ENCODE measurements at regions not wholly inside any gene's neighbourhood (a gene's known extent, or its start where the extent isn't known, plus 50 kb on each side); places are given as distances from the start of the nearest gene placed in this dataset.

DNA sequence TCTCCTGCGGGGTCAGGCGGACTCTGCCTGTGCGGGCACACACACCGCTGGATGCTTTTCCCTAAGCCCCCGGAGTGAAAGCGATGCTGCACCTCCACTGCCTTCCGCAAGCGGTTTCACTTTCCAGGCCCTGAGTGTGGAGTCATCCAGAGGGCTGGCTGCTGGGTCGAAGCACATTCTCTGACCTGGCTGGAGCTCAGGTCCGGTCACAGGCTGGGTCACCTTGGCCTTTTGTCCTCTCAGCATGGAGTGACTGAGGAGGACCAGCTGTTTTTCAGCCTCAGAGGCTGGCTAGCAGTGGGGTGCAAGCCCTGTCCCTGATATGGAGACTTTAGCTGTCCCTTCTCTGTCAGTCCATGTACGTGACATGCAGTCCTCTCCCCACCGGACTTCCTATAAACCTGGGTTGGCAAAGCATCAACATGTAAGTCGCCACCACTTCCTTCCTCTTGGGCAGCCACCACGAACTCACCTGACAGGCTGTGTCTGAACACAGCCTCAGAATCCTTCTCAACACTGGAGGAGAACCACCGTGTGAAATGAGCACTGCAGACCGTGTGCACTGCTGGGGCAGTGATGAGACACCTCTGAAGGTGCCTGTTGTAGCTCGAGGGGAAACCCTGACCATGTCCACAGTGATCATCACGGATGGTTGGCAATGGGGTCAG is 51.3 kb downstream of the GADD45G start:
- DNase-seq: peak; percentile 18

DNA sequence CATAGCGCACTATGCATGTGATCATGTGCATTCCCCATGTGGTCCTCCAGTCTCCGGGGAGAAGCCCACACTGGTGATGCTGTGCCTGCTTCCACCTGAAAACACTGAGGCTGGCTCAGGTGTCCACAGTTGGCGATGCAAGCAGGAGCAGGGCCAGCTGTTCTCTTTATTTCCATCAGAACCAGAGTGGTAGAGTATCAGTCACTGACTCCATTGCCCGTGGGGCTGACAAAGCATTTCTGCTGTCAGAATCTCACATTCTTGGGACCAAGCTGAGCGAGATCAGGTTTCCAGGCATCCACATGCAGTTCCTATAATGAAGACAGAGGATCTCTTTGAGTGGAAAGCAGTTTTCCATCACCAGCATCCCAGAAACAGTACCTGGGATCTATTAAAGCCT is 52.5 kb downstream of the GADD45G start:
- no peak for DNase-seq

DNA sequence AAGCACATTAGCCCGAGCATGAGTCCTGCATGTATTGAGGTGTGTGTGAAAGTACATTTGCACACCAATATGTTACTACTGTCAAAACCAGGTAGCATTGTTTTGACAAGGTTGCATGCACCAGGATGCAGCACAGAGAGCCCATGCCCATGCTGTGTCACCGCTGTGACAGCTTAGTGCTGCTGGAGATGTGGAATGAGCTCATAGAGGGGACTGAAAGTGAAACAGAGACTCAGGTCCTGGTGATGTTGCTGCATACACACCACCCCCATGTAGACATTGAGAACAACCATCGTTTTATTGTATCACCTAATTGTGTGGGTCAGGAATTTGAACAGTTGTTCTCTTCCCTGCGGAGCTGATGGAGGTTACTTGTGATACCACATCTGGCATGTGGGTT is 53.0 kb downstream of the GADD45G start:
- peak; percentile 80 for DNase-seq

DNA sequence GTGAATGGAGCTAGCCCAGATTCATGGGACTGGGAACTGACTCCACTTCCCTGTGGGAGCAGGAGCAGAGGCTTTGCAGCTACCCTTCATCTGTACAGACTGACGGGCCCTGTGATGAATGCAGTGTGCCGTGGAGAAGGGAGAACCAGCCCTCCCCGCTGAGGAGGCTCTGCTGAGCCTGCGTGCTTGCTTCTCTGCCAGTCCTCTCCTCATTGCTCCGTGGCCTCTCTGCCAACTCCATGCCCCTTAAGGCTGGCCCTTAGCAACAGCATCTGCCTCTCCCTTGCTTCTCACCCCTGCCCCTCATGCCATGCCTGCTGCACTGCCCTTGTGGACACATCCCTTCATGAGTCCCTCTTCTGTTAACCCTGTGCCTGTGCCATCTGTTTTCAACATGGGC is 53.6 kb downstream of the GADD45G start:
- no peak for DNase-seq

DNA sequence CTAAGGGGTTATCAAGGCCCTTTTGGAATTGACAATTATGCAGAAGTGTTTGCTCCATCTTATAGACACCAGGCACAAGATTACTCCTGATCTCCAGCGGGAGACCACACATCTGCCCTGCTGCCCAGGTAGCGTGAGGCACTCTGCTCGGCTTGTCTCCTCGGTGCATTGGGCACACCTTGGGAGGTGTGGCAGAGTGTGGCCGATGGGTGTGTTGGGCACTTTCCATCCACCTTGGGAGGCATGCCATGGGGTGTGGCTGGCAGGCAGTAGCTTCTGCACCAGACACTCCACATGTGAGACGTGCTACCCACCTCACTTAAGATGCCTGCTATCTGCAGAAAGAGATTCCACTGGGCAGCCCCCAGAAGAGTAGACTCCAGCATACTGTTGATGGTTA is 54.1 kb downstream of the GADD45G start:
- no peak for DNase-seq

DNA sequence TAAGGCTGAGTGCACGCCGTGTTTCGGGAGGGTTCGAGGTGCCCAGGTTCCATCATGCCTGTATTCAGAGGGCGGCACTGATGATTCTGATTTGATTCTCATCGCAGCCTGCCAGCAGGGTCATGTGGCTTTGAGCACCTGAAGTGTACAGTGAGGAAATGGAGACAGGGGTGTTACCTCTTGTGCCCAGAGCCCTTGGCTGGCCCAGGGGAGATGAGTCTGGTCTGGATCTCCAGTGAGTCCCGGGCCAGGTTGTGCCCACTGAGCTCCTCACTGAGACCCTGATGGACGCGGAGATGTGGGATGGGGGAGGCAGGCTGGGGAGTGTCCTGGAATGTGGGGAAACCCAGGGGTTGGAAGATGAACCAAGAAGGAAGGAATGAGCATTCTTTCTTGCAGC is 54.7 kb downstream of the GADD45G start:
- DNase-seq: no peak

DNA sequence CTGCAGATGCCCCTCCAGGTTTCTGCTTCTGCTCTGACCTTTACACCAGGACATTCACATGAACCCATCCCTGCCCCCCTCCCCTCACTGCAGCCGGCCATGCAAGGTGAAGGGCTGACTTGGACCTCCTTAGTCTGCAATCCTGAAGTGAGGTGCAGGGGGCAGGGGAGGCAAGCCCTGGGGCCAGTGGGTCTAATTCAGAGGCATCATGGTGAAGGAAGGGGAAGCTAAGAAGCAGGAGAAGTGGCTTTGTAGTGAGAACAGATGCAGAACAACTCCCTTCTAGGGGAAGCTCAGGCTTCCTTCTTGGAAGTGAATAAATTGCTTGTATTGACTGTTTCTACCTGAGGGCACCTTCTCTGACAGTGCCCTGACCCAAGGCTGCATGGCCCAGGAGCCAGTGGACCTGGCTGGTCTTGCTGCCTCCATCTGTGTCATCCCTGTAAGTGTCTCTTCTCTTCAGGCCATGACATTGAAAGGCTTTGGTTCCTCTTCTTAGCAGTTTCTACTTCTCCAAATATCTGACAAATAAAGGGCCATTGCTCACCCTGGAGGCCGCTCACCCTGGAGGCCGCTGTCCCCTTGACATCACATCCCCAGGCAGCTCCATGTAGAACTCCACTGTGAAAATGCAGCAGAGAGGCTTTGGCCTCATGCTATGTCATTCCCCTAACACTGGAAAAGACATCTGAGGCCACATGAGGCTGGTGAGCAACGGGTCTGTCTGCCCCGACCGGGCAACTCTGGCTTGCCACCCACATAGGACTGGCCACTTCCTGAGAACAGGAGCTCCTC is 55.3 kb downstream of the GADD45G start:
- DNase-seq: peak; percentile 90

DNA sequence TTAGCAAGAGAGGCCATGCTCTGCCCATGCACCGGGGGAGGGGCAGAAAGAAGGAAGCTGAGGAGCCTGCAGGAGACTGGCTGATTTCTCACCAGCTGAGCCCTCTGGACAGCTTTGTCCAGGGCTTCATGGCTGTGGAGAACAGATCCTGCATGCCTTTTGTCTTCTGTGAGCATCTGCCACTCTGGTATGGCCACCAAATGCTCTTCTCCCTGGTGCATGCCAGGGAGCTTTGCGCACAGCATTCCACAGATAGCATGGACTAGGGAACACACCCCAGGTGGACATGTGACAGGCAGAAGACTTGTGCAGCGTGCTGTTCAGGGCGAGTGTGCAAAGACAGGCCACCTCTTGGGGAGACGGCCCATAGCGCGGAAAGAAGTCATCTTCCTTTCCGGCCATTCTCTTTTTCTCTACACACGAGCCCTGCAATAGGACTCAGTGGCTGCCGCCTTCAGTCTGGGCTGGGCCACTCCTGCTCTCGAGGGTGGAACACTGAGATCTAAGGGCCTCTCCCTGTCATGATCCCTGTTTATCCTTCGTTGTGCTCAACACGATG is 56.7 kb downstream of the GADD45G start:
- peak; percentile 65 for DNase-seq

DNA sequence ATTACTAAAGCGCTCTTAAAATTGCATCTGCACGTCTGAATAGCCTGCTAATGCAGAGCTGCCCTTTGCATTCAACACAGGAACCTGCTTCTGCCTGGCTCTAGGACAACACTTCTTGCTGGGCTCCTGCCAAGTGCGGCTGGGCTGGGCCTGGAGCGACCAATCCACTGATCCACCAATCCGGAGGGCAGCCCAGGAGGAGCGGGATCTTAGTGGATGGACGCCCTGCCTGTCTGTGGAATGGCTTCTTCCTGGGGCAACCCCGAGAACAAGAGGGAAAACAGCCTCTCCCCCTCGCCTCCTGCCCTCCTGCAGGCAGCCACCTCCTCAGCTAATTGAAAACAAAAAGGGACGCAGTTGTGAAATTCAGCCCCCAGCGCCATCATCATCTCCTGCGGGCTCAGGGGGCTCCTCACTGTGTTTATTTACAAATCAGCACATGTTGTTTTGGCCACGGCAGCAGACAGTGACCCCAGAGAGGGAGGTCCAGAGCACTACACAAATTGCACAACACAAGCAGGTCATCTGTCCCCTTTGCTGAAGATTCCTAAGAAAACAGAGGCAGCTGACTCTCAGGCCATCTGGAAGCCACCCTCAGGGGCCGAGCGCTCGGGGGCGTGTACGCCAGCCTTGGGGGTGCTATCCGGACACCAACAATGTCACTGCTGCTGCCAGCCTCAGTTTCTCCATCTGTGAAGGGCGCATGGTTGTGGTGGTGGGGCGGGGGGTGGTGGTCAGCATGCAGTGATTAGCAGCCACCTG is 57.3 kb downstream of the GADD45G start:
- peak; percentile 87 for DNase-seq

DNA sequence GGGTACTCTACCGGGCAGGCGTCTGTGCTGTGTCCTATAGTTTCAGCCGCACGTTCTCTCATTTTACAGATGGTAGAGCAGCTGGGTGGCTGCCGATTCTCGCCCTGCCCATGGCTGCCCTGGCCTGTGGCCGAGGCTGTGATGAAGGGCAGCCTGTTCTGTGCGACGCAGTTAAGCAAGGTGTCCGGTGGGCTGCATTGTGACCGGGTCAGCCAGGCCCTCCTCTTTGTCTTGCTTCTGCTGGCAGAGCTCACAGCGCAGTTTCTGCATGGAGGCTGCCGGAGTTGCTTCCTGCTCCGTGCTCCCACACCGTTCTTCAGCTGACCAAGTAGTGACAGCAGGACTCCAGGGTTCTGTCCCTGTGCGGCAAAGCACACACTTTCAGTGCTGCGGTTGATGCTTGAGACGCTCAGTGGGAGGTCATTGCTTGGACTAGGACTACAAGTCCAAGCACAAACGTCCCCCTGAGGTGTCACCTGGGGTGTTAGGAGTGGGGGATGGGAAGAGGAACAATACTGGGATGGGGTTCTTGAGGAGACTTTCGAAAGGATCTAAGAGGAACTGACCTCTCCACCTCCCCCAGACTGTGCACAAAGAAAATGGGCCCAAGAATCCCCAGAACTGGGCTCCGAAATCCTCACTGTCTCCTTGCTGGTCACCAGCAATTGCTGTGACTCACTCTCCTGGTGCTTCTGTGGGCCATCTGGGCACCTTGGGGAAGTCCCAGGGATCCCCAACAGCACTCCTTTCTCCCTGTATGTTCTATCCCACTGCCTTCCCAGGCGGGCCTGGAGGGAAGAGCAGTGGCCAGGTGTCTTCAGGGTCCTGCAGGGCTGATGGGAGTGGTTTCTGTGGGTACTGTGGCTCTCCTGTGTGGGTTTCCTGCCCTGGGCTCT is 58.2 kb downstream of the GADD45G start:
- DNase-seq: peak; percentile 47

DNA sequence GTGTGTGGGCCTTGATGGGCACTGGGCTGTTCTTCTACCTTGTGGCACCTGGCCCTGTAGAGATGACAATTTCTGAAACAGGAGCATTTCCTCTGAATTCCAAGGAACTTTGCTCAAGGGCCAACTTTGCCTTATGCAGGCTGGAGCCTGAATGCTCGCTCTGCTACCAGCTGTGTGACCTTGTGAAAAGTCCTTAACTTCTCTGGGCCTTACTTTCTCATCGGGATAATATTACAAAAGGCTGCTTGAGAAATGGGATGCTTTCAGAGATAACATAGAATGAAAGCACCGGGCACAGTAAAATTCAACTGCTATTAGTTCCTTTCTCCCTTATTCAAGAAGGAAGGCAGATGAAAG is 58.8 kb downstream of the GADD45G start:
- no peak for DNase-seq

DNA sequence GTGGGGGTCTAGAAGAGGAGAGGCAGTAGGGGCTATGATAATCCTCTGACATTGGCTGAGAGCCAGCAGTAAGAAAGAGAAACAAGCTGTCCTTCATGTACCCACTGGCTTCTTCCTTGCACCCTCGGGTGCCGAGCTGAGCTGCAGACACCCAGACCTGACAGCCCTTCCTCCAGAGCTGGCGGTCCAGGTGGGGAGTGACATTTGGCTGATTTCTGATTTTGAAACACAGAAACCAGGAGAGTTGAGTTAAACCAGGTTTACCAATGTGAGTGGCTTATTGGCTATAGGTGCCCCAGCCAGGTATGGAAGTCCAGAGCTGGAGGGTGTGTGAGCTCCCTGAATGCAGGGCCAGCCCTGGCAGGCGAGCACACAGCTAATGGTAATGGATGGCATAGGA is 59.2 kb downstream of the GADD45G start:
- no peak for DNase-seq

DNA sequence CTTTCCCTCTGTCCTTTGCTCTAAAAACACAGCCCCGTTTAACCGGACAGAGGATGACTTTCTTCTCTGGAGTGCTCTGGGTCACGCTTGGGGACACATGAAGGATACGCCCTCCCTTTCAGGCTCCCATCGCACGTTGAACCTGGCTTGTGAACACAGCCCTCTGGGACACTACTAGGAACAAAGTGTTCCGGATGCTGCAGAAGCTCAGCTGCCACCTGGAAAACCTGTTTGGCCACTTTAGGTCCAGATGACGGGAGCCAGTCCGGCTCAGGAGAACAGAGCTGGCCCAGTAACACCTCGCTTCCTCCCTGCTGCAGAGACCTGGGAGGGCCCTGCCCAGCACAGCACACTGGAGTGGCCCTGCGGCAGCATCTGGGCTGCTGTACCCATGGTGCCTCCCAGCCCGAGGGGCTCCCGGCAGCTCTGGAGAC is 60.1 kb downstream of the GADD45G start:
- no peak for DNase-seq

DNA sequence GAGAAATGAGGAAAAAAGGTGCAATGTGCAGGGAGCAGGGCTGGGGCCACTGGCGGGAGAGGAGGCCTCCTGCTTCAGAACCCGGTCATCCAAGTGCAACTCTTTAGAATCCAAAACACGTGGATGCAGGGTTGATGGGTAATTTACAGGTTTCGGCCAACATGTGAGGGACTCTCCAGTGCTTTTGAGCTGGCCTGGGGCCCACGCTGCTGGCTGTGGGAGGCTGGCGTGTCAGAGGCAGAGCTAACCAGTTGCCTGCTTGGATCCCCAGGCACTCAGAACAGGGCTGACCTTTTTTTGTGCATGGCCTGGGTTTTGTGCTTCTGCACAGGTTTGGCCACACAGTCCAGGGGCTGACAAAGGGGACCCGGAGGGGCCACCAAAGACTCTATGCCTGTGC is 61.6 kb downstream of the GADD45G start:
- DNase-seq: no peak

DNA sequence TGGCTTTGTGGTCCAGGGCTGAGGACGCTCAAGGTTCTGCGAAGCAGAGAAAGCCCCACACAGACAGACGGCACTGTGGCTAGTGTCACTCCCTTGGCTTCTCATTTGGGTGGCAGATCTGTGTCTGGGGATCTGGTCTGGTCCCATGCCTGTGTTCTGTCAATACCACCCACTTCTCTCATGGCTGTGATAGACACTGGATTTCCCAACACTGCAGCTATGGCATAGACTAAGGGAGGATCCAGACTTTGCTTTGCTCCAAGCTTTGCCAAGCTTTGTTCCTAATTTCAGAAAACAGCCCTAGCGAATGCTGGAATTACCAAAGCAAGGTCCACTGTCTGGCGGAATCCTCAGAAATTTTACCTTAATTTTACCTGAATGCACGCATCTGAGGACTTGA is 62.1 kb downstream of the GADD45G start:
- DNase-seq: no peak

DNA sequence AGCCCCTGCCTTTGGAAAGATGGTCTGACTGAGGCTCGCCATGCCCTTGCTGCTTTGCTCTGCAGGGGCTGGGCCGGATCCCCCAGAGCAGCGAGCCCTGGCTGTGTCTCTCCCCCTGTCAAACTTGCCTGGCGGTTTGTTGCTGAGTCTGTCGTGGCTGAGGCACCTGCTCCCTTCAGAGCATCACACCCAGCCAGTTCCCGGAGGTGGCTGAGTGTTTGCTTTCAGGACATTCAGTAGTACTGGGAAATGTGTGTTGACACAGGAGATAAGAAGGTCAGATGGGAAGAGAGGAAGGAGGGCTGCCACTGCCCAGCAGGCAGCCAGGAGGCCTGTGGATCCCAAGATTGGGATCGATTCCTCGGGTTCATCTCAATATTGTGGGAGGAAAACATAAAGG is 62.9 kb downstream of the GADD45G start:
- DNase-seq: no peak

DNA sequence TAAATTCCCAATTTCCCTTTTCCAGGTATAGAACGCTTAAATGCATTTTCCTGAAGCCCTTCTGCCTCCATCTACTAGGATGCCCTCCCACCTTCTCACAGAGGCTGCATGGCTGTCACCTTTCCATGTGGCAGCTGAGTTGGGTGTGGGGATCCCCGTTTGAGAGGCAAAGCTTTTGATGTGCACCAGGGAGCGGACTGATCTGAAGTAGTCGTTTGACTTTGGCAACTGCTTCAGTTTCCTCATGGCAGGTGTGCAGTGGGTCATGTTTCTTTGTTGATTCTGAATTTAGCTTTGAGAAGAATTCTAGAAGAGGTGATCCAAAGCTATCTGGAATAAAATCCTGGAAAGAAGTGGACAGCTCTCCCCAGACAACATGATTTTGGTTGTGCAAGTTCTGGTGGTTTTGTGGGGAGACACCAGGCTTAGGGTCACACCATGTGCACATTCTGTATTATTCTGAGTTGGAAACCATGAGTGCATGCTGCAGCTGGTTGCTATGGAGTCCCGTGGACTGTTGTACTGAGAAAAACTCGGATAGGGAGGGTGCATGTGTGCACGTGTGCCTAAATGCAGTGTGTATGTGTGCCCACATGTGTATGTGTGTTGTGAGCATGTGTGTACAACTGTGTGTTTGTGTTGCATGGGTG is 63.5 kb downstream of the GADD45G start:
- DNase-seq: no peak

DNA sequence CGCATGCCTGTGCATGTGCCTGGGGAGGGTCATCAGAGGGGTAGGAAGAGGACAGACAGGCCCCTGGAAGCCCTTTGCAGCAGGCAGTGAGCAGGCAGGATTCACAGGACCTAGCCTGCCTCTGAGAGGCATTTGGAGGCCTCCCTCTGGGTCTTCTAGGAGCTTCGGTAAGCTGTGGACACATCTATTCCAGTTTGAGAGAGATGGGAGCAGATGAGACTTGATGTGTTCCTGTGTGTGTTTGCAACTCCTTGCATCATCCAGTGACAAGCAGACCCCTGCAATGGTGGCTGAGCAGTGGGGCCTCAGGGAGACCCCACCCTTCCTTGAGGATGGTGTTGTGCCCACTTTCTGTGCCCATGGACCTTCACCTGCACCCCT is 64.0 kb downstream of the GADD45G start:
- DNase-seq: no peak

DNA sequence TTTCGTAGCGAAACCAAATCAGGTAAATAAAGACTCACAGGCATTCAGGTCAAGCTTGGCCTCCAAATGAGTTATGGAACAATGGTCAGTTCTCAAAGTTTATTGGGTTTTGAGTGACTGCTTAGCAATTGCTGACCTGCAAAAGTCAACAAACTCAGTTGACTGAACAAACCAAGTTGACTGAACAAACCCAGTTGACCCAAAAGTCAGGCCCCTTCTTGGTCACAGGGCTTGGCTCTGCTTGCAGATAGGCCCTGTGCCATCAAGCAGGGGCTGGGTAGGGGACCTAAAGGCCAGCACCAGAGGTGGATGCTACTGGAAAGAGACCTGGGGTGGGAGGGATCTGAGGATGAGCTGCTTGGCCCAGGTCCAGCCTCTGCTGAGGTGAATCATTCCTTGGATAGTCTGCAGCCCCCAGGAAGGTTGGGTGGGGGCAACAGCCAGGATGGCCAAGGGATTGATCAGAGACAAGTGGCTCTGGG is 64.6 kb downstream of the GADD45G start:
- DNase-seq: no peak

DNA sequence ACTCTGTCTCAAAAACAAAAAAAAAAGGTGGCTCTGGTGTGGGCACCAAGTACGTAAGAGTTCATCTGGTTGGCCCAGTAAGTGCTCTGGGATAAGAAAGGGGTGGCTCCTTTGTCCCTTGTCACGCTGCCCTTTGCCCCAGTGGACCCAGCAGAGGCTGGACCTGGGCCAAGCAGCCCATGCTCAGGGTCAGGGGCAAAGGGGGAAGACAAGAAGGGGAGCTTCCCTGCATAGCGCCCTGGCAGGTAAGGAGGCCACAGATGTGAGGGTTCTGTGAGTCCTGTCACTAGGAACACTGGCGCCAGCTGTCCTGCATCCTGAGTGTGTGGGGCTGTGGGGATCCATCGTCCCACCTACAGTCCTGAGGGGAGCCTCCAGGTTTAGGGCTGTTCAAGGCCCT is 65.3 kb downstream of the GADD45G start:
- no peak for DNase-seq

DNA sequence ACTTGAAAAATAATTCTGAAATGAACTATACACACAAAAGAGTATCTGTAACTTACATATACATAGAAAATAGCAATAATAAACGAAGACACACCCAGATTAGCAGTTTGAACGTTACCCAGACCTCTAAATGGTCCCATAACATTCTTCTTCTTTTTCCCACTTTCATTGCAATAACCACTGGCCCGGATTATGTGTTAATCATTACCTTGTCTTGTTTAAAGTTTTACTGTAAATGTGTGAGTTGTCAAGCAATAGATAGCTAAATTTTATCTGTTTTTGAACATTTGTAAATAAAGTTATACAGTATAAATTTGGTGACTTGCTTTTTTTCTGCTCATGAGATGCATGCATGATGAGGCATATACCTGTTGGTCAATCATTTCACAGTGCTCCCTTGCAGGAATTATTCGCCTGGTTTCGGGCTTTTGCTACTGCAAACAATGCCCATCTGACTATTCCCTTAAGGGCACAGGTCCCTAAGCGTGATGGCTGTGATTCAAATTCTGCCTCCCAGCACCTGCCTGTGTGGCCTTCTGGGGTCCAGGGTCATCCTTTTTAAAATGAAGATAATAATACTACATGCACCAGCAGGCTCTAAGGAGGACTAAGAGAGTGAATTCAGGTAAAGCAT is 66.1 kb downstream of the GADD45G start:
- no peak for DNase-seq
